ENCODE measurements at regions not wholly inside any gene's neighbourhood (a gene's known extent, or its start where the extent isn't known, plus 50 kb on each side); places are given as distances from the start of the nearest gene placed in this dataset.

DNA sequence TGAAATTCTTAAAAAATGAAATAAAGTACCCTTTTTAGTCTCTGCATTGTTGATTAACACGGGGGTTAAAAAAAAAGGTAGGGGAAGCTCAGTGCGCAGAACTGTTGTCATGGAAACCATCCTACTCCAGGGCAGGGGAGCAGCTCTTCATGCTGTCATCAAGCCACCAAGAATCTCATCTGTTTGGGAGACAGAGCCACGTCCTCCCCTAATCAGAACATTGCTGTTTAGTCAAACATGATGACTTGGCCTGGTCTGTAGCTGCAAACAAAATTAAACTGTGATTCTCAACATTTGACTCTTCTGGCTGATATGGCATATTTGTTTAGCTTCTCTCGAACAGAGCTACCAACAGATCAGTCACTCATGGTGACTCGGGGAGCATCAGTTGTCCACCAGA lies 254.4 kb upstream of the KLF14 start:
- peak overlapping the region; percentile 75; the same call in 1 of the 2 replicates for H3K4me2 ChIP-seq (ENCODE audit: low read length)
- ATAC-seq, result no peak
- ChIA-PET RAD21 (ENCODE audit: low non-redundant PET in 1 of 2, low total read pairs in 2 of 2, uncharacterized antibody in 2 of 2, unreplicated experiment in 2 of 2) (no interaction called here), POLR2A (no interaction called here), CTCF (no interaction called here)
- H3K4me3 ChIP-seq (replicated peaks in 1 of 2; ENCODE audit: low read depth in 1 of 2, low read length in 2 of 2), result no peak overlapping the region
- H3K79me2 ChIP-seq (ENCODE audit: insufficient read depth, low read length), result peaks cover 79% of the 10 kb centered on the region
- TF ChIP-seq TCF7L2 (IDR thresholded peaks at IDR 0.05; ENCODE audit: borderline replicate concordance, extremely low read depth, insufficient read depth, insufficient read length), result no peak
- no peak for TF ChIP-seq EZH2phosphoT487 (IDR thresholded peaks at IDR 0.05; ENCODE audit: borderline replicate concordance)
- no peak for TF ChIP-seq EGR1 (IDR thresholded peaks at IDR 0.05; ENCODE audit: low read depth)
- no peak for TF ChIP-seq CBX3 (IDR thresholded peaks at IDR 0.05; ENCODE audit: low read depth)
- no peak for TF ChIP-seq FOSL1 (IDR thresholded peaks at IDR 0.05; ENCODE audit: low read depth)
- no peak for TF ChIP-seq RAD21 (IDR thresholded peaks at IDR 0.05; ENCODE audit: low read depth)
- TF ChIP-seq YY1 (IDR thresholded peaks at IDR 0.05; ENCODE audit: extremely low read depth, insufficient replicate concordance, low read depth, low read length), result no peak
- no peak for TF ChIP-seq CEBPB (IDR thresholded peaks at IDR 0.05; ENCODE audit: low read depth)
- no peak for TF ChIP-seq POLR2AphosphoS5 (IDR thresholded peaks at IDR 0.05; ENCODE audit: low read depth, low read length)
- no peak for TF ChIP-seq SRF (IDR thresholded peaks at IDR 0.05; ENCODE audit: low read depth)
- no peak for TF ChIP-seq EZH2 (IDR thresholded peaks at IDR 0.05)
- TF ChIP-seq, protein P1, sequence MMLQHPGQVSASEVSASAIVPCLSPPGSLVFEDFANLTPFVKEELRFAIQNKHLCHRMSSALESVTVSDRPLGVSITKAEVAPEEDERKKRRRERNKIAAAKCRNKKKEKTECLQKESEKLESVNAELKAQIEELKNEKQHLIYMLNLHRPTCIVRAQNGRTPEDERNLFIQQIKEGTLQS (IDR thresholded peaks at IDR 0.05), result no peak
- DNase-seq (ENCODE audit: low read depth, low spot score), result no peak
- peaks cover 84 to 96% of the 10 kb centered on the region in 2 experiments for H3K4me1 ChIP-seq (ENCODE audit: control insufficient read depth in 1 of 2, insufficient read depth in 2 of 2, low read length in 2 of 2)
- intact Hi-C loops (cut with micrococcal nuclease), result no loop called here
- no peaks in the 10 kb centered on the region for H4K20me1 ChIP-seq (ENCODE audit: insufficient read depth)
- no peaks in the 10 kb centered on the region for H3K9me3 ChIP-seq (ENCODE audit: control insufficient read depth in 1 of 2, insufficient read depth in 1 of 2, low read depth in 1 of 2, low read length in 2 of 2)
- no peaks in the 10 kb centered on the region for H3K27me3 ChIP-seq (ENCODE audit: insufficient read depth, low read length)
- no peaks in the 10 kb centered on the region; a peak in 1 of 4 replicates for H3K36me3 ChIP-seq (ENCODE audit: control insufficient read depth in 1 of 2, insufficient read depth in 2 of 2, low read length in 2 of 2)
- H3K9me2 ChIP-seq (ENCODE audit: insufficient read depth), result no peaks in the 10 kb centered on the region
- H3K9ac ChIP-seq (ENCODE audit: low read length), result peak overlapping the region; percentile 69
- H2AFZ ChIP-seq (ENCODE audit: low read depth, low read length, poor library complexity, severe bottlenecking), result no peak overlapping the region
- H3K27ac ChIP-seq (ENCODE audit: low read depth, low read length), result peak overlapping the region; percentile 100
- BruUV-seq (replicated peaks), result no TSS peak
